GM19468 (cell line): ENCODE measurements at regions not wholly inside any gene's neighbourhood (a gene's known extent, or its start where the extent isn't known, plus 50 kb on each side); places are given as distances from the start of the nearest gene placed in this dataset.
"Not testable (repeated sequence)": the region's sequence is repeated elsewhere in the genome, so short reads cannot be mapped to it uniquely, and the experiment has no call there.

Source experiments
- ATAC-seq: cut with Tn5 transposase; IDR thresholded peaks from one replicate; pipeline ENCODE4 v1.9.1; 2021; ENCODE audit warnings: mild to moderate bottlenecking, moderate library complexity, moderate number of reproducible peaks; ENCODE audit not compliant: unreplicated experiment; ENCODE audit errors: extremely low read depth

- not testable (repeated sequence) for ATAC-seq
These were observed 234.0 kb upstream of the NRIP1 start for GRCh38 chr21:15298755-15299154.

- ATAC-seq: no peak
These were observed 235.3 kb upstream of the NRIP1 start for GRCh38 chr21:15300131-15300530.

- ATAC-seq: no peak
These were observed 236.2 kb upstream of the NRIP1 start for GRCh38 chr21:15301014-15301413.

DNA sequence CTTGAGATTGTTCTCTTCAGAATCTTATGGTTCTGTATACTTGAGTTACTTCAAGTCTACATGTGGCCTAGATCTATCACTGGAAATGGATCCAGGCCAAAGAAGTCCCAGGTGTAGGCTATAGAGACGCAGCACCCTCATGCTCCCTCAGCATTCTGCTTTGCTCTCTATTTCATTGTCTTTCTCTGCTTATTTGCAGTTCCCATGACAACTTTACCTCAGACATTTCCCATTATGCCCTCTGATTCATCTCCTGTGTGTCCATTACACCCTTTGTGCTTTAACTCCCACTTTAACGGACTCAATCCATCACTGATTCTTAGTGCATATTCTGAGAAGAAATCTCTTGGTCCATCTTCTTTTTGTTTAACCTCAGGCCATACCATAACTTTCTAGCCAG, 236.9 kb upstream of the NRIP1 start:
- no peak for ATAC-seq

DNA sequence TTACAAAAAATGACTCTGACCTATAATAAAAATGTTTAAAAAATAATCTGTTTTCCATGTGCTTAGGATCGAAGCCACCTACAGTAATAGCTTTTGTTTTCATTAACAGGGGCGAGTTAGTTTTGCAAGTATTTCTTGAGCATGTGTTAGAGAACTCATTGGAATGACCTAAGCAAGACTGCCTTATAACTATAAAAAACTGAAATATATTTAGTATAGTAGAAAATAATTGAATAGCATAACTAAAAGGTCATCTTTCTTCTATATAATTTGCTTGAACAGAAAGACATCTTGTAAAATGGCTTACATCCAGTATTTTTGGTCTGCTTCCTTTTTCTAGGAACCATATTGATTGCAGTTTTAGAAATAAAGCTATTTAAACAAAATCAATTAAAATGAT, 241.5 kb upstream of the NRIP1 start:
- no peak for ATAC-seq

DNA sequence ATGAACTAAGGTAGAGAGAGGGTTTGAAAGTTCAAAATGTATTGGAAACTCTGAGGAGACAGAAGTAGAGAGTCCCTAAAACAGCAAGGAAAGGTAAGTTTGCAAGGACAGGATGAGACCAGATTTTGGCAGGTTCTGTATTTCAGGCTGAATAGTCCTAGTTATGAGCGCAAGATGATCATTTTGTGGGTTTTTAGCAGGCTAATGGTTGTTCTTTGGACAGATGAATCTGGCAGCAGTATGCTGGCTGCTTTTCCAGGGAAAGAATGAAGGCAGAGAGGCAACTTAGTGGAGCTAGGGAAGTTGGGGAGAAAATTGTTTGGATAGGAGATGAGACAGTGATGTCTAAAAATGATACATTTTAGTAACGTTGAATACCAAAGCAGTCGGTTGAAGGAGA, 243.5 kb upstream of the NRIP1 start:
- no peak for ATAC-seq

- ATAC-seq: no peak
These were observed 244.3 kb upstream of the NRIP1 start for GRCh38 chr21:15309022-15309590.

- ATAC-seq: no peak
These were observed 244.9 kb upstream of the NRIP1 start for GRCh38 chr21:15309721-15310120.

DNA sequence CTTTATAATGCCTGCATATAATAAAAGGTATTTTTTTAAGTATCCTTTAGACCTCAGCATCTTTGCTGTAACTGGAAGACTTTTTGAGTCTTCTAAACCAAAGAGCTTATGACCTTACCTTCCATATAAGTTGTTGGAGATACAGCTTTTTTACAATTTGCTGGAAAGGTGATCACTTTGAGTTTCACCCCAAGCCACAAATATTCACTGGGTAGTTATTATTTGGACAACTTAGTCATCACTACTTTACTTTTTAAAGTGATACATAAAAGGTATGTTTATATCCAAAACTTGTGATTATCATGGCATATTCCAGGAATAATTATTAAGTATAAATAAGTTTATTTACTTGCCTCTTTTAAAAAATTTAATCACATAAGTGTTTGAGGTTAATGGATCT, 246.7 kb upstream of the NRIP1 start:
- no peak for ATAC-seq

GRCh38 chr21:15317034-15317433, 252.2 kb upstream of the NRIP1 start:
- not testable (repeated sequence) for ATAC-seq

DNA sequence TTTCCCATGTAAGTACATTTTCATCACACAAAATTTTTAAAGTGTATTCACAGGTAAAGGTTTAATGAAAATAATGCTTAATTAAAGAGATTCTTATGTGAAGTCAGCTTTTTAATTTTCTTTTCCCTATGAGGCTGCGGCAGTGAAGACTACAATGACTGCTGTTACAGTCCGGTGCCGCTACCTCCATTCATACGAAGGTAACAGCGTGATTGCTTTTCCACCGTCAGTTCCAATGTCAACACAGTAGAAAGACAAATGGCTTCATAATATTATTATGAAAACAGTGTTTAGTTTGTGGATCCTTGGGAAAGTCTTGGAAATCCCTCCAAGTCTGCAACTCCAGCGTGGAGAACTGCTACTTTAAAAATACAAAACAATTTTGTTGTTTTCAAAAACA, 254.9 kb upstream of the NRIP1 start:
- no peak for ATAC-seq

- ATAC-seq: no peak
These were observed 259.7 kb upstream of the NRIP1 start for GRCh38 chr21:15324542-15324941.

DNA sequence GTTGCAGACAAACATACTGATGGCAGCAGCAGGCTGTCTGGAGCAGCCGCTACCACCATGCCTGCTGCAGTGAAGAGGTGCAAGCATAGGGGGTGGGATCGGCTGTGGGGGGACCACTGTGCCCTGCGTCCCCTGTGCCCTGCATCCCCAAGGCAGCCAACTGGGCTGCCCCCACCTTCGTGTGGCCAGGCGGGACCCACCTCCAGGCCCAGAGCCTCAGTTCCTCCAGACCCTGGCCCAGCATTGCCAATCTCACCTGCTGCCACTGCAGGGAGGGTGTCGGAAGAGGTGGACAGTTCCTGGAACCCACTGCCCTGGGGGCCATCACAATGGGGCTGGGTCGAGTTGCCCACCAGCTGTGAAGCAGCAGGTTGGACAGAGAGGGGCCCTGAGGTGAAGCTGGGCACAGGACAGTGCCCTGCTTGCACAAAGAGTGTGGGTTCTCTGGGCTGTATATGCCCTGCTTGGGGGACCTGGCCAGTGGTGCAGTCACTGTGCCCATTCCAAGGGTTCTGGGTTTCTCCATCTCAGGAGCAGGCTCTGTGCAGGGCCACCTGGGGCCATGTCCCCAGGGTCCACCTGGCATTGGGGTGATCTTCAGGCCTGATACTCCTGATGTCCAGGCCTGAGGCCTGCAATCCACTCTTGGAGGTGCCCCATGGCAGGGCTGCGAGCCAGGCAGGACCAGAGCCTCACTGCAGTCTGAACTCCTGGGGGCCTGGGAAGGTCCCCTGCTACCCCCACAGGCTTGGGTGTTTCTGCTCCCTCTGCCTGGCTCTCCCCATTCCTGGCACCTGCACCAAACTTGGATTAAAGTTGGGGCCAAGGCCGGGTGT, 261.4 kb upstream of the NRIP1 start:
- ATAC-seq: no peak

DNA sequence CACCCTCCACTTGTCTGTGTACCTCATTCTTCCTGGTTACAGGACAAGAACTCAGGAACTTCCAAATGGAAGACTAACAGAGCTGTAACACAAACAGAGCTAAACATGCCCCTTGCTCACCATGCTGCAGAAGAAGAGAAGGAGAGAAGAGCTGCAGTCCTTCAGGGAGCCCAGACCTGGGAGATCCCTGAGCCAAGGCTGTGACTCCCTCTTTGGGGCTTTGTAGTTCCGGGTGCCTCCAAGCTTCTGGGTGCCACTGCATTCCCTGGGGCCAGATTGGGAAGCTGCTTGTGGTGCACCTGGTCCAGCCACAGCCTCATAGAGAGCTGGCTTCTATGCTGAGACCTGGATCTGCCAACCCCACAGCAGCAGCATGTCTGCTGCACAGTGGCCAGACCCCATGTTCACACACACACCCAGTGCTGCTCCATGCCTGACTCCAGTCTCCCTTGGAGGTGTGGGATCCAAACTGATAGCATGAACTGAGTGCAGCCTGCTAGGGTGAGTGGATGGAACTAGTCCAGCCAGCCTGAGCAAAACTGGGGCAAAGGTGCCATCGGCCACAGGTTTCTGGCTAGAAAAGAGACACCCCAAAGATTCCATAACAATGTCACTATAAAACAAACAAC, 263.0 kb upstream of the NRIP1 start:
- ATAC-seq: no peak

DNA sequence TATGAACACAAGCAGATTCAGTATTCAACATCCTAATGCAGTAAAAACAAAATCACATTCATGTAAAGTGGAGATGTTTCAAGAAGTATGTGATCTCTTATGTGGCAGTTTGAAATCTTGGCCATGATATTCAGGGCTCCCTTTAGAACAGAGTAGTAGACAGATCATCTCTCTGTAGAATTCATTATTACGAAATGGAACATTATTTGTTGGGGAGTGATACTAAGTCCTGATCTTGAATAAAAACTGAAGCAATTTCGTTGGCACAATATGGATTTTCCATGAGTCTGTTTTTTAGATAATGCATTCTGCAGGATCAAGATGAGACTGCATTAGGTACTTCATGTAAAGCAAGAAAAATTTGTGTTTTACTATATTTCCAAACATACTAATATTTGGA, 264.4 kb upstream of the NRIP1 start:
- ATAC-seq: no peak

DNA sequence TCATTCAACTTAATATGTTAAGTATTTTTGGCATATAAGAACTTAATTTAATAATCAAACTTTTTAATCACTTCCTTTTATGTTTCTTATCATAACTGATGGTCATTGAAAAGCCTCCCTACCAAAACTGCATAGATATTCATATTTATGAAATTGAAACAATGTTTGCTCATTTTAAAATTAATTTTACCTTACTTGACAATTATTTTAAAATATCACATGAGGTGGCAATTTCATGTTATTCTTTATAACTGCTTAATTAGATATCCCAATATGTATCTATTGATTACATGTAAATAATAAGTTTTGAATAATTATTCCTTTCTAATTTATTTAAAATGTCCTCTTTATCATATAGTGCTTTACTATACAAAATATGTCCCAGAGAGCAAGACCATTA, 266.1 kb upstream of the NRIP1 start:
- no peak for ATAC-seq

GRCh38 chr21:15332572-15332971, 267.8 kb upstream of the NRIP1 start:
- no peak for ATAC-seq

DNA sequence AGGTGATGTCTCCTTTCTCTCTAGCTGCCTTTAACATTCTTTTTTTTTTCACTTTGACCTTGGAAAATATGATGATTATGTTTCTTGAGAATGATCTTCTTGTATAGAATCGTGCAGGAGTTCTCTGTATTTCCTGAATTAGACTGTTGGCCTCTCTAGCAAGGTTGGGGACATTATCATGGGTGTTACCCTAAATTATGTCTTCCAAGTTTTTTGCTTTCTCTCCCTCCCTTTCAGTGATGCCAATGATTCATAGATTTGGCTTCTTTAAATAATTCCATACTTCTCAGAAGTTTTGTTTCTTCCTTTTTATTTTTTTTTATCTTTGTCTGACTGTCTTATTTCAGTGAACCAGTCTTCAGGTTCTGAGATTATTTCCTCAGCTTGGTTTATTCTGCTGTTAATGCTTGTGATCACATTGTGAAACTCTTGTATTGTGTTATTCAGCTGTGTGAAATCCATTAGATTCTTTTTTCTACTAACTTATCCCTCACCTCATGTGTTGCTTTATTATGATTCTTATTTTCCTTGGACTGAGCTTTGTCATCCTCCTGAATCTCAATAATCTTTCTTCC, 268.4 kb upstream of the NRIP1 start:
- no peak for ATAC-seq

GRCh38 chr21:15333951-15334350, 269.2 kb upstream of the NRIP1 start:
- no peak for ATAC-seq

DNA sequence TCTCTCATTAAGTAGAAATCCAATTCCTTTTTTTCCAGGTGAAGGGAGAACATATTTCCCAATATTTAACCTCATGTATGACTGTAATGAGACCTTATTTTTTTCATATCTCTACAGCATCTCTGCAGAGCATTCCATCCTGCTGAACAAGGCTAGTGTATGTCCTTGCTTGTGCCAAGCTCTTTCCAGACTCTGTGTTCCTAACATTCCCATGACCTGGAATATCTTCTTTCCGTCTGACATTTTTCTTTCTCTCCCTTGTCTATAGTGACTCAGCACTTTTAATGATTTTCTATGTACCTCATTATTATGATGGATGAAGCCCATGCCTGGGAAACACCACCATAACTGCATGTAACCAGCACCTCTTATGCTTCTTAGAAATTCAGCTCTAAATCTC, 278.3 kb upstream of the NRIP1 start:
- ATAC-seq: no peak

DNA sequence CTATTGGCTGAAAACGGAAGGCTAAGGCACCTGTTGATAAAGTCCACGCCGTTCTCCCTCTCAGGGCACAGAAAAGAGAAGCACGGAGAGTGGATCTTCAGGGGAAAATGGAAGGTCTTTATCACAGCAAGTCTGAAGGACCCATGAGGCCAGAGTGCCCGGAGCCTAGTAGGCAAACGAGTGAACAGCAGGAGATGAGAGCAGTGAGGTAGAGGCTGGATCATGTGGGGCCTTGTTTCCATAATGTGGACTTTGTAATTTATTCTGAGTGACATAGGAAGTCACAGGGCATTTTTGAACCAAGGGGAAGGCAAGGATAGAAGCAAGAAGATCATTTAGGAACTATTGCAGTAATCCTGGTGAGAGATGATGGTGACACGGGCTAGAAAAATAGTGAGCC, 287.2 kb upstream of the NRIP1 start:
- ATAC-seq: no peak
